ENCODE measurements at regions not wholly inside any gene's neighbourhood (a gene's known extent, or its start where the extent isn't known, plus 50 kb on each side); places are given as distances from the start of the nearest gene placed in this dataset.

DNA sequence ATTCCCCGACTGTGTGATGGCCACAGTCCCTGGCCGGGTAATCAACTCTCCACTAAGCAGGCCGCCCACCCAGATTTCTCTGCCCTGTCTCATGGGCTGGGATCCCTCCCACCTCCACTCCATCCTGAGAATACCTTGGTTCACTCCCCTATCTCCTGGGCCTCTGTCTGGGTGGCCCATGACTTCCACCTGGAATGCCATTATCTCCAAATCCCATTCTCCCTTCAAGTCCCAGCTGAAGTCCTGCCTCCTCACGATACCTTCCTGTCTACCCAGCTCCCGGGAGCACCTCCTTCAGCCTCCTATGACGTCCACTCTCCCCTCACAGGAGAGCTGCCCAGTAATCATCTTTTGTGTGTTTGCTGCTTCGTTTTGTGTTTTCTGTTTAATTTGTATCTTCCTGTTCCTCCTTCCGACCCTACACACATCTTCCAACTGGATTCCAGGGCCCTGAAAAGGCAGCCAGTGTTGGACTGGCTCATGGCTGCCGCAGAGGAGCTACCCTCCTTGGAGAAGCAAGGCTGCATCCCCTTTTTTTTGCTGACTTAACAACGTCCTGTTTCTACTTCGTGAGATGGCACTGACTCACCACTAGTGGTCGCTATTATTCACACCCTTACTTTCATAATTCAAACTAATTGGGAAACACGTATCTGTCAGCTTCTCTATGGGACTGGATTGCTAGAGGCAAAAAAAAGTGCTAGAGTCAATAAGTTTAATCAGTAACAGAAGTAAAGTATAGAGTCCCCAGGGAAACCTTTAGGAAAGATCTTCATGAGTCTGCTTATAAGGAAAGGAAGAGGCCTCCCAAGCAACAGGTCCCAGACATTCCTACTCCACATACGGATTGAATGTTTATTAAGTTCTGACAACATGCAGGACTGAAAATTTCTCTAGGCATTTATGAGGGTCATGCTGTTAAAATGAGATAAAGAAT lies 171.9 kb upstream of the GATA6 start:
- no peak for DNase-seq

DNA sequence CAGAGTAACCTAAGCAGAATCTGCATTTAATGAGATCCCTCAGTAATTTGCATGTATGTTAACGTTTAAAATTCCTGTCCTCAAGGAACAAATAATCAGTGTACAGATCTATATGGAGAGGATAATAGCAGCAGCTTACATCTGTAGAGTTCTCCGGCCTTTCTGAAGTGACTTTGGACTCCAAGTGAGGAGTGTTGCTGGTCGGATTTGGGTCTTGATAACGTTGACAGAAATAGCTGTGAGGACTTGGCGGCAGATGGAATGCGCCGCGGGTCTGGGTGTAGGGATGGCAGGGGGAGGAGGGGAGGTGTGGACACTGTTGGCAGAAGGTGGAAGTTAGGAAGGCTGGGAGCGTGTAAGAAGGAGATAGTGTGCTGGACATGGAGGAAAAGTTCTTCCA lies 170.9 kb upstream of the GATA6 start:
- DNase-seq: no peak

DNA sequence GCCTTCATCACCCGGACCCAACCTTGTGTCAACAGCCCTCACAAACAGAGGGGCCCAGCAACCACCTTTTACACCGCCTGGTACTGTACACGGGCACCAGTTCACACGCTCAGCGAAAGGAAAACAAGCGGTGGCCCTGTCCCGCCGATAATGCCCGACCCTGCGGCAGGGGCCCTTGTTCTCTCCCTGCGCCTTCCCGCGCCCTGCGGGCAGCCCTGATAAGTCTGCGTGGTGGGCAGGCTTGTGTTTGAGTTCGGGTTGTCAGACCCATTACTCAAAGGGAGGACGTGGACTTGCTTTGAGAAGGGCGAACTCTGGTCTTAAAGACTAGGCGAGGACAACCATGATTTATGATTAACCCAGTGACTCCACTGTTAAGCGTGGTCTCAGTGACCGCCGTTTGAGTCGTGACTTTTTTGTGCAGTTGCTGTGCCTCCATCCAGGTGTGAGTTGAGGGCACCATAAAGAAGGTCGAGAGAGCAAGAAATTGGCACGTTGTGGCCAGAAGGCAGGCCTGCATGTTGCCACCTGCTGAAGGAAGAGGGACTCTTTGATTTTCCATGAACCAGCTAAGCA lies 167.4 kb upstream of the GATA6 start:
- no peak for DNase-seq

DNA sequence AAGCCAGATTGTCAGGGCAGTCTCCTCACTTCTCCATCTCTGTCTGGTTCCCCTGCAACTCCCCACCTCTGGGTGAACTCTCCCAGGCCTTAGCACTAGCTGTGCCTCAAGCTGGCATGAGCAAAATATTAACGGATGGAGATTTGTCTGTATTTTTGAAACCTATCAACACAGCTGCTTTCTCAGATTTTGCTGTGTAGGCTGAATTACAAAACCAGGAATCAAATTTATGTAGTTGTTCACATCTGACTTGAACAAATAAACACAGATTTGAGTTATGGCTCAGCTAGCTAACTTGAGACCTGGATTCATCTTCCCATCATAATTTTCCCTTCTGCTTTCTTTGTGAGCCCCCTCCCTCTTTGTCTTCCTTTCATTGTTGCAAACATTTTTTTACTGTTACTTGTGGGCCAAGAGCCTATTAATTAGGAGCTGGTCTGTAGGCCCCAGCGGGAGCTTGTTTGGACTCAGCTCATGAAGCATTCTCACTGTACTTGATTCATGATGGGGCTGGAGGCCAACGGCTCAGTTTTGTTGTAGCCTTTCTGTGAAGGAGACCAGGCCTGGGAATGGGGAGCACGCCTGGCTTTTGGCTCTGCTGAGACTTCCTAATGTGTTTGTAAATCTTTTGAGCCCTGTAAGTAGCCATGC lies 164.1 kb upstream of the GATA6 start:
- no peak for DNase-seq

DNA sequence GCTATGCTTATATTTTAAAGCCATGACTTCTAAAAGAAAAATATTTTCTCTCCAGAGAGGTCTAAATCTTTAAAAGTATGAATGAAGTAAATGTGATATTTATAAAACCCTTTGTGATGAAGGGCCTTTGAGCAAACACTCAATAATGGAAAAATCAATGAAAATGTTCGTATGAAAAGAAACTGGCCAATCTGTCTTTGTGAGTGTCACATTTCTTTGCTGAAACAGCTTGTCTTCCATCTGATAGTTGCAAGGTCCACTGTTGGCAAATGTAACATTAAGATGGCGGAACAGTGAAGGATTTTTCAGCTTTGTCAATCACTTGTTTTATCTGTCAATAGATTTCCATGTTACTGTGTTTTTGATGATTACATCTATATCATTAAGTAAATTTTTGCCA lies 162.9 kb upstream of the GATA6 start:
- no peak for DNase-seq

DNA sequence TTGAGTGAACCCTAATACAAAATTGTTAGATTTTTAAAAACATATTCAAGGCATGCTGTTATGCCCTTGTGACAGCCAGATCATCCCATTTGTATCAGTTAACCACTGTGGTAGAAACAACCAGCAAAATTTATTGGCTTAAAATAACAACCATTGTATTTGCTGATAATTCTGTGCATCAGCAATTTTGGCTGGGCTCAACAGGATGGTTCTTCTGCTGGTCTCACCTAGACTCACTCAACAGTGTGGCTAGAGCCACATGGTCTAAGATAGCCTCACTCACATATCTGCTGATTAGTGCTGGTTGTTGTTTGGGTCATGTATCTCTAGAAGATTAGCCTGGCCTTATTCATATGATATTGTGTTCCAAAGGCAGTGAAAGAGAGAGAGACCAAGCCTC lies 160.1 kb upstream of the GATA6 start:
- DNase-seq: no peak

DNA sequence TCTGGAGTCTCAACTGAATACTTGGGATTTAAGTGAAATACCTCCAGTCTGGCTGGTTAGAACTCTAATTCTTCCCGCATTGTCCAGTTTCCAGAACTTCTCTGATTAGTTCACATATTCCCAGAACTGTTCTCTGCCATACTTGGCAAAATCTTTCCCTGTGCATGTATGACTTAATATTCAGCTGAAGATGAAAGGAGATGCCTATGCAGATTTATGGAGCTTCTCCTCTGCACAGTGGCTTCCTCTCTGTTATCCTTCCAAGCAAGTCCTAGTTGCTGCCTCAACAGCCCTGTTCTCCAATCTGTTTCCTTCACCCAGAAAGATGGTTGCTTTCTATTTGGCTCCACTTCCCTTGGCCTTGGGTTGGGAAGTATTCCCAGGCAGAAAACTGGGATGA lies 155.4 kb upstream of the GATA6 start:
- no peak for DNase-seq

DNA sequence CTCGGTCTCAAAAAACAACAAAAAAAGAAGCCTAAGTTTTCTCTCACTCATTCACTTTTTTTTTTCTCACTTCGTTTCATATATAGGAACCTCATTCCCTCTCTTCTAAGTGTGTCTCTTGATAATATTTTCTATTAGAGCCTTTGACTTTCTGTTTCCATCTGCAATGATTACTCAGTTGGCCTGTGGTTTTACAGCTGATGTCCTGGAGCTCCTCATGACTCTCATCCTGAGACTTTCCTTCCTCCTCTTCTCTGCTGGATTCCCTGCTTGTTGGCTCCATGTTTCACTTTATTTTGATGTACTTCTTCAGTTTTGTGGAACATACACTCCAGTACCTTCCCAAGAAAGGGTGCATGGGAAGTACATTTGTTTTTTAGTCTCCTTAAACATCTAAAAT lies 154.2 kb upstream of the GATA6 start:
- DNase-seq: no peak

DNA sequence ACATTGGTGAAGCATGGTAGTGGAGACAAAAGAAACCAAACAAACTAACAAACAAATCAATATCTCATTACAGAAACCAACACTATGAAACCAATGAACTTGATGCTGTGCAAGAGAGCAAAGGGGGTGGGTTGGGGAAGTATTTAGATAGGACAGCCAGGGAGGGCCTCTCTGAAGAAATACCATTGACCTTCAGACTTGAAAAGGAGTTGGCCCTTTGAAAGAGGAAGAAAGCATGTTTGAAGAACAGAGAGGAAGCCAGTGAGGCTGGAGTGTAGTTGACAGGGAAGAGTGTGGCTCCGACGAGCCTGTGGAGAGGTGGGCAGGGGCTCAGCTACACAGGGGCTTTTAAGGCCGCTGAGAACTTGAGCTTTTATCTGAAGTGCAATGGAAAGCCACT lies 151.0 kb upstream of the GATA6 start:
- no peak for DNase-seq

DNA sequence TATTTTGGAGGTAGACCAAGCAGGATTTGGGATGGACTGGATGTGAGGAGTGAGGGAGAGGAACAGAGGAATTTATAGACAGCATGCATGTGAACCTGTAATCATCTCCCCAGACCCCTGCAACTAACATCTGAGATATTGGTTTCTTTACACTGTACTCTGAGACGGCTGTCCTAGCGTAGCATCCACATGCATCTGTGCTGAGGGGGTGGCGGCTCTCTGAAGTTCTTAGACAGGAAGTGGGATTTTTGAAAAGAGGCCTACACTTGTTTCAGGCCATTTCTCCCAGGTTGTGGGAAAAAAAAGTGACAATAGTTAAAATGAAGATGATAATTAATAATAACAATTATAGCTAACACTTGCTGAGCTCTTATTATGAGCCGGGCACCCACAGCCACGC lies 150.2 kb upstream of the GATA6 start:
- DNase-seq: no peak

DNA sequence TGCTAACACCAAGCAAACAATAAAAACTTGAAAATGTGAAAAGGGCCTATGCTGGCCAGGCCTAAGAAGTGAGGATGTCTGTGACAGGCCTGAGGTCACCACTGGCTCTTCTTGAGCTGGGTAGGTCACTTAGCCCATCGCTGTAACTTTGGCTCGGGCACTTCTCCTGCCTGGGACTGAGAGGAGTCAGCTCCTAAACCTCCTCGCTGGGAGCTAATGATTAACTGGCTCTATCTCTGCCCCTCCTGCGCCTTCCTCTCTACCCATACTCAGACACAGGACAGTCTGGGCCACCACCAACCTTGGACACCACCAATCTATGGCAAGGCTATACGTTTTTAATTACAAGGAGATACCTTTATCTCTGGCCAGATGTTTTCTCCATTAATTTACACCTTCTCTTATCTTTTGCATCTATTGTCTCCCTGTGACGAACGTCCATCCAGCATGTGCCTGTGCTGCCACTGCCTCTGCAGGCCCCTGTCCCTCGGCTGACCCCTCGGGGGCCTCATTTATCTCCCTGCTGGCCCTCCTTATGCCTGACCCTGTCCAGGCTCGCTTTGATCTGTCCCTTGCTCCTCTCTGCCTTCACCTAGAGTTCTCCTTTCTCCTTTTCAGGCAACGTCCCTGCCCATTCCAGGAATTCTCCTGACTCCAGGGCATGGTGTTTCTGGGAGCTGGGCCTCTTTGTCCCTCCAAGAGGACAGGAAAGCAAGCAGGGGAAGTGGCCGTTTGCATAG lies 149.1 kb upstream of the GATA6 start:
- no peak for DNase-seq

DNA sequence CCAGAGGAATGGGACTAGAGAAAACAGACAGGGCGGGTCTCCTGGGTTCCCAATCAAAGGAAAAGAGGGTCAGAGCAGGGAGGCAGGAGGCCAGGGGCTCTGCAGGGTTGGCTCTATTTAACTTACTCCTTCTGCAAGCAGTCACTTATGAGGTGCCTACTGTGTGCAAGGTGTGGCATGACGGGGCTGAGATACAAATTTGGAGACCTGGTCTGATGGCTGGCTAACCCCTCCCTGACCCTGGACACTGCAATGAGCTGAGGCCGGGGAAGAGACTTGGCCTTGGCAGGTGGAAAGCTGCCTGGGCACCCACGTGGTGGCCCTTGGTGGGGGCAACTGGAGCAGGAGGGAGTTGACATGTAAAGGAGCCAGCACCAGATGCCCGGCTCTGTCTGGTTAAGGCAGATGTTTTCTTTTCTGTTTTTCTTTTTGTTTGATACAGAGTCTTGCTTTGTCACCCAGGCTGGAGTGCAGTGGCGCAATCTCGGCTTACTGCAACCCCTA lies 148.5 kb upstream of the GATA6 start:
- no peak for DNase-seq

DNA sequence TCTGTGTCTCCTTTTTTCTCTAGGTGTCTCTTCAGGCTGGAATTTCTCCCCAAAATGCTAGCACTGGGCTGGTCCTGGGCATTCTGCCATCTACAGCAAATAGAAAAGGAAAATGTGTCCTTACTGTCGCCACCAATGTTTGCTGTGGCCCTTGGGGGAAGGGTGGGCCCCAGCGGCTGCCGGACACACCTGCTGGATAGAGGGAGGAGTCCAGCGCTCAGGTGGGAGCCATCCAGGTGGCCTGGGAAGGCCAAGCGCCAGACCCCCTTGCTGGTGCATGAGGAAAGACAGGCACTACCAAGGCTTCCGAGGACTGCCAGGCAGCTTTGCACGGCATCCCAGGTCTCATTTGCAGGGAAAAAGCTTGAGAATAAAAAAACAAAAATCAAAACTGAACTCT lies 147.7 kb upstream of the GATA6 start:
- DNase-seq: no peak

DNA sequence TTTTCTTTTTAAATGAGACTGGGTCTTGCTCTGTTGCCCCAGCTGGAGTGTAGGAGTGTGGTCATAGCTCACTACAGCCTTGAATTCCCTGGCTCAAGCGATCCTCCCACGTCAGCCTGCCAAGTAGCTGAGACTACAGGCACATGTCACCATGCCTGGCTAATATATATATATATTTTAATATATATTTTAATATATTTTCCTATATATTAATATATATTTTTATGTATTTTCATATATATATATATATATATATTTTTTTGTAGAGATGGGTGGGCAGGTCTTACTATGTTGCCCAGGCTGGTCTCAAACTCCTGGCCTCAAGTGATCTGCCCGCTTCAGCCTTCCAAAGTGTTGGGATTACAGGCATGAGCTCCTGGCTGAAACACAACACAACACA lies 144.5 kb upstream of the GATA6 start:
- no peak for DNase-seq

DNA sequence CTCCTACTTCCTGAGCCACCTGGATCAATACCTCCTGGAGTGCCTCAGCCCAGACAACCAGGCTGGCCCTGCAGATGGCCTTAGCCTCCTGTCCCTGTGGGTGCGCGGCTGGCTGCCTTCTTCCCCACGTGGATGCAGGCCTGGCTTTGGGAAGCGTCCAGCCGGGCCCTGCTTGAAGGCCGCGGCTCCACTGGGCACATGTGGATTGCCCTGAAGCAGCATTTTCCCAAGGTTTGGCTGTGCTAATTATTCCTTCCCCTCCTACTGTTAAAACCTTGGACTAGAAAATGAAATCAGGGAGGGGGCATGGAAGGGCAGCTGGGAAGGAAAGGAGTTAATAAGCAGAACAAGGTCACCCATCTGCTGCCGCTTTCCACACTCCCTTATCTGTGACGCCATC lies 143.0 kb upstream of the GATA6 start:
- no peak for DNase-seq

DNA sequence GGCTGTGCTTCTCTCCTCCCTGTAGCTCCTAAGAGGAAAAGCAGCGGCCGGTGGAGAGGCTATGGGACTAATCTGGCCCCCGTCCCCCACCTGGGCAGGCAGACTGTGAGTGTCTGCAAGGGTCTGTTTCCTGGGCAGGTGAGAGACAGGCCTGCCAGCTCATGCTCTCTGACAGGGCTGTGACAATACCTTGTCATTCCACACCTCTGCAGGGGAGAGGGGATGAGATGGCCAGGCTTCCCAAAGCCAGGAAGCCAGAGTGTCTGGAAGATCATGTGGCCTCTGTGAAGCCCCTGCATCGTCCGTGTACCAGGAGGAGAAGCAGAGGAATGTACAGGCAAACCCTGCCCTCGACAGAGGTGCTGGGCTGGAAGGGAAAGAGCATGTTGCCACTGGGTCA lies 142.5 kb upstream of the GATA6 start:
- DNase-seq: no peak

DNA sequence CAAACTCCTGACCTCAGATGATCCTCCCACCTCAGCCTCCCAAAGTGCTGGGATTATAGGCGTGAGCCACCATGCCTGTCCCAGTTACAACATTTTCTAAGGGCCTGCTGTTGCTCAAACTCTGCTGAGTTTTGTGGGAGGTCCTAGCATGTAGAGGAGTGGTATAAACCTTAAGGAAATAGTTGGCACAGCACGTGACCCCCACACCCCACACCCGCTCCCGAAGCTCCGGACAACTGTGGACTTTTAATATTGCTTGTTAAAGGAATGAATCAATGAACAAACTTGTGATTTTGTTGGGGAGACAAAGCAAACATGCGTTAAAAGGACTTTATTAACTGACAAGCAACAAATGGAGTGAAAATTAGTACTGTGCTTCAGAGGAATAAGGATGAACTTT lies 137.8 kb upstream of the GATA6 start:
- DNase-seq: no peak

DNA sequence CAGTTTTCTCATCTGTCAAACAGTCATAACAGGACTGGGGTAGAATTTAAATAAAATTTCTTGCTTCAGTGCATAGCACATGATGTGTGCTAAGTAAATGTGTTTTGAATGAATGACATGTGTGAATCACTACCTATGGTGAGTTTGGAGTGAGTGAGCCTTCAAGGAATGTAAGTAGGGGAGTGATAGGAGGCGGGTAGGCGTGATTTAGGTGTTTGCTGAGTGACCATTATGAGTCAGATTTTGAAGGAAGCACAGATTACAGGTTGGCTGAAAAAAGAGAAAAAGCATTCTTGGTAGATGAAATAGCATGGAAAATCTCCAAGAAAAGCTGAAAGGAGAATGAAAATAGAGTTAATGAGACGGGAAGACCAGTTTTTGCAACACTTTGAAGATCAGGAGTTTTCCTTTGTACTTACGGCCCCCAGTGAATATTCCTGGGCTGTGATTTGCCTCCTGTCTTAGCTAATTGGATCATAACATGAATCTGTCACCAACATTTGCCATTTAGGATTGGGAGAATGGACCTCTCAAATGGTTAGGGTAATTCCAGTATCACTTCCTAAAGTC lies 136.9 kb upstream of the GATA6 start:
- no peak for DNase-seq

DNA sequence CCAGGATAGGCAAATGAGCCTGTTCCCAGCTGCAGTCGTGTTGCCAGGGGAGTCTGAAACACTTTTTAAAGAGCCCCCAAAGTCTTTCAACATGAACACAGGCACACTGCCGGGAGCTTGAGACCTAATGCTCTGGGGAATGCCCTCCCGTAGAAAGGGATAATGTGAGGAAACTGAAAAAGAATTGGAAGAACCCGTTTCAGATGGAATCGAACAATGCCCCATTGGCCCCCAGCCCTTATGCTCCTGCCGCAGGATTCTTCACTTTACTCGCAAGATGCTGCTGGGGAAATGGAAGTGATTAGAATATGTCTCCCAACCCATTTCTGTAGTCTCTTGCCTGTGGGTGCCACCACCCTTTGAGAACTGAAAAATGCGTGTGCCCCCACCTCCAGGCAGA lies 136.3 kb upstream of the GATA6 start:
- no peak for DNase-seq

DNA sequence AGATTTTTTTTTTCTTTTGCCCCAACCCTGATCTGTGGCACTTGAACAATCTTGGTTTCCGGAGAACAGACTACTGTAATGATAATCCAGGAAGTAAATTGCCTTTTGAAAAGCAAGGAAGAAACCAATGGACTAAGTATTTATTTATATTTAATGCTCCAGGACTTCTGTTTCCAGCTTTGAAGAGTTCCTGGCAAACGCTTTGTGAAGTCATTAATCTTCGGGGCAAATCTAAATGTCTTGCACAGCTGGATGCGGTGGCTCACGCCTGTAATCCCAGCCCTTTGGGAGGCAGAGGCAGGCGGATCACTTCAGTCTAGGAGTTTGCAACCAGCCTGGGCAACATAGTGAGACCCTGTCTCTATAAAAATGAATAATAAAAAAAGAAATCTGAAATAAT lies 135.1 kb upstream of the GATA6 start:
- DNase-seq: no peak

DNA sequence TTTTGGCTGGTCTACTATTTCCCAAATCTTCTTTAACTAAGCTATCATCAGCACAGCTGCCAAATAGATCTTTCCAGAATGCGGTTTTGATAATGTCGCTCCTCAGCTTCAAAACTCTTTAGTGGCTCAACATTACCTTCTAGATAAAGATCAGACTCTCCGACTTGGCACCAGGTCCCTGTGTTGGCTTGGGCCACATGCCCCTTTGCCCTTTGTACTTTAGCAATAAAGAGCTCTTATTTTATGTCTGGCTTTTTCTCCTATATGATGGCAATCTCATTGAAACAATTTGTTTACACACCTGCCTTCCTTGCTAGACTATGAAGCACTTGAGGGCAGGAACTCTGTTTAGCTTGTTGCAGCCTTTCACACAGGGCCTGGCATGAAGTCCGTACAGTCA lies 128.9 kb upstream of the GATA6 start:
- DNase-seq: no peak

DNA sequence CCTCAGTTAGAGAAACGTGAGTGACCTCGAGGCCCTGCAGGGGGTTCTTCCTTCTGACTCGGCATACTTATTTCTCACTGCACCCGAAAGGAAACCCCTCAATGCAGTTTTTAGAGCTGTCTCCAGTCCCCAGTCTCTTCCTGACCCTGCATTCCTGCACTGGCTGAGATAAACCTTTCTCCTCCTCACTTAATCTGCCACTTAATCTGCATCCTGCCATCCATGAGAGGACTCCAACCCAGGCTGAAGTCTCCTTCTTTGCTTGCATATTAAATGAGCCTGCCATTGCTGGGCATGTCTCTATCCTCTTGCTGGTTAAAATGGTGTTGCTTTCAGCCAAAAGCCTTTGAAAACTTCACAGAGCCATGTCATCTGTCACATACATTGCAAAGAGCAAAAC lies 125.6 kb upstream of the GATA6 start:
- DNase-seq: no peak

All from central memory CD4-positive, alpha-beta T cell (primary cell).